IPS-18a (cell line): ENCODE measurements at regions not wholly inside any gene's neighbourhood (a gene's known extent, or its start where the extent isn't known, plus 50 kb on each side); places are given as distances from the start of the nearest gene placed in this dataset.
"Not testable (repeated sequence)": the region's sequence is repeated elsewhere in the genome, so short reads cannot be mapped to it uniquely, and the experiment has no call there.

ENCODE experiments used
- H3K27ac ChIP-seq: one replicate; pipeline ENCODE4 v1.5.1; 2013; ENCODE audit warnings: low read length
- H3K27me3 ChIP-seq: one replicate; pipeline ENCODE4 v1.6.1; 2013; ENCODE audit warnings: mild to moderate bottlenecking, low read length; ENCODE audit not compliant: control insufficient read depth, insufficient read depth
- H3K36me3 ChIP-seq: one replicate; pipeline ENCODE4 v1.6.1; 2013; ENCODE audit warnings: low read depth, low read length; ENCODE audit not compliant: control insufficient read depth
- H3K4me1 ChIP-seq: one replicate; pipeline ENCODE4 v1.6.1; 2013; ENCODE audit warnings: low read depth, low read length; ENCODE audit not compliant: control insufficient read depth
- H3K4me3 ChIP-seq: one replicate; pipeline ENCODE4 v1.5.1; 2013; ENCODE audit warnings: low read length
- H3K9ac ChIP-seq: one replicate; pipeline ENCODE4 v1.6.1; 2013; ENCODE audit warnings: mild to moderate bottlenecking, low read length, moderate library complexity
- H3K9me3 ChIP-seq: one replicate; pipeline ENCODE4 v1.6.1; 2013; ENCODE audit warnings: low read depth, low read length; ENCODE audit not compliant: control insufficient read depth

DNA sequence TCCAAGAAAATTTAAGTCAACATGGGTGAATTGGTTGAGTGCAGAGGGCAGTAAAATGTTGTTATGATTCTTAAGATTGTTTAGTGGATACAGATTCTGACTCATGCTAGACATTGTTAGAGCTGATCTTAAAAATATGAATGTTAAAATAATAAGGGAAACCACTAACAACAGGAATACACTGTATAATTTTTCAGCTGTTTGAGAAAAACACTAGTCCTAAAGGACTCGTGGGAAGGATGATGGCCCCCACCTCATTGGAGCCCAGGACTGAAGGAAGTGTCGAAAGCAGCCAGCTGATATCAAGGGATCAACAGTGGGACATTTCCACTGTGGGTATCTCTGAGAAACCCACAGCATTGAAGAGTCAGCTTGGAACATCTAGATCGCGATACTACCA, 82.9 kb upstream of the SCAF11 start:
- no peak overlapping the region for H3K9ac ChIP-seq
- no peak overlapping the region for H3K27ac ChIP-seq
- H3K27me3 ChIP-seq, result no peaks in the 10 kb centered on the region
- H3K9me3 ChIP-seq, result peaks cover 10% of the 10 kb centered on the region
- H3K4me3 ChIP-seq, result no peak overlapping the region
- H3K4me1 ChIP-seq, result no peaks in the 10 kb centered on the region
- H3K36me3 ChIP-seq, result no peaks in the 10 kb centered on the region

DNA sequence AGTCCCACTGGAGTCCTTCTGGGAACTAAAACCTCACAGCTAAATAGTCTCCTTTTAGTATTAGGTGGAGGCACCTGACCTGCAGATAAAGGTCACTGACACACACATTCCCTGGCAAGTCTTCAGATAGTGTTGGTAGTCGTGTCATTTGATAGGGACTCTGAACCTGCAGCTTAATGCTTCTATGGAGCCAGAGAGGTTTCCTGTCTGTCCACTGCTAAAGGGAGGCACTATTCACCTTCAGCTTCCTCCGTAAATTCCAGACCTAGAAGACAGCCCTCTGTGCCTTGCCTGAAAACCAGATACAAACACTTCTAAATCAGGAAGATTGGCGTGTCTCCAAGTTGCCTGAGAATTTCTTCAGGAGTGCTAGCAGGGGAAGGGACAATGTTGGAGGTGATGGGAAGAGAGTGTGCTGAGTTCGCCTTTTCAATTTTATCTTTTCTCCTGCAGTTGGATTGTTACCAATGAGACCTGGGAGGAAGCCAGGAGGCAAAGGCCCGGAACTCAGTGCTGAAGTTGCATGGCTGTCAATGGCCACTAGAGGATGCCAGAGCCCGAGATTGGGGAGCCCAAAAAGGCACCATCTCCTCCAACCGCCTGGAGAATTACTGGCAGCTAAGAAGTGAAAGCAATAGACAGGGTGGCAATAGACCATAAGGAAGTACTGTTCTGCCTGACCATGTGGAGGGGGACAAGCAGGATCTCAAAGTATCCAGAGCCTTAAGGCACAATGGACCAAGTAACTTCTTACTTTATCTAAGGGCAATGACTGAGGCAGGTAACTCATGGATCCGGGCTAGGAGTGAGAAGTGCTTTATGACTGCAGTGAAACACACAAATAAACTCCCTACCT, 81.6 kb upstream of the SCAF11 start:
- H3K36me3 ChIP-seq, result no peaks in the 10 kb centered on the region
- H3K4me1 ChIP-seq, result no peaks in the 10 kb centered on the region
- no peaks in the 10 kb centered on the region for H3K9me3 ChIP-seq
- no peak overlapping the region for H3K27ac ChIP-seq
- H3K27me3 ChIP-seq, result no peaks in the 10 kb centered on the region
- H3K4me3 ChIP-seq, result no peak overlapping the region
- no peak overlapping the region for H3K9ac ChIP-seq

DNA sequence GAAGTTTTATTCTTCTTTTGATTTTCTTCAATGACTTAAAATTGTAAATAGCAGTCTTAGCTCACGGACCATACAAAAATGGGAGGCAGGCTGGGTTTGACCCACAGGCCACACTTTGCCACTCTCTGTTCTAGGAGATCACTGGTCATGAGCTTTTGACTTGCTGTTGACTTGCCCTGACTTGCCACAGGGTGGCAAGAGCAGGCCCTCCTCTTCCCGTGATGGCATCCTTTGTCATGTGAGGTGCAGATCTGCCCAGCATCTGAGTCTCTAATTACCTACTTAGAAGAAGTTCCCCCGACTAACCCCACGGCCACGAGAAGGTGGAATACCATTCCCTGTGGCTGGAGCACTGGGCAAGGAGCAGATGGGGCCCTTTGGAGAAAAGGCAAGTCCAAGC, 81.0 kb upstream of the SCAF11 start:
- no peaks in the 10 kb centered on the region for H3K9me3 ChIP-seq
- H3K9ac ChIP-seq, result no peak overlapping the region
- no peak overlapping the region for H3K4me3 ChIP-seq
- no peaks in the 10 kb centered on the region for H3K36me3 ChIP-seq
- no peak overlapping the region for H3K27ac ChIP-seq
- H3K27me3 ChIP-seq, result no peaks in the 10 kb centered on the region
- H3K4me1 ChIP-seq, result no peaks in the 10 kb centered on the region

DNA sequence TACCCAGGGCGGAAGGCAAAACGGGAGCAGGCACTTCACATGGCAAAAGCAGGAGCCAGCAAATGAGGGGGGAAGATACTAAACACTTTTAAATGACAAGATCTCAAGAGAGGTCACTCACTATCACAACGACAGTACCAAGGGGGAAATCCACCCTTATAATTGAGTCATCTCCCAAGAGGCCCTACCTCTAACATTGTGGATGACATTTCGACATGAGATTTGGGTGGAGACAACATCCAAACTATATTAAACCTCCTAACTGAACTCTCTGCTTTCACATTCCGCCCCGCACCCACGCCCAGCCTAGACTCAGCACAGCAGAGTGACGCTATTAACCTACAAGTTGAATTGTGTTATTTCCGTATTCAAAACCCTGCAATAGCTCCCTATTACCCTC, 76.7 kb upstream of the SCAF11 start:
- H3K36me3 ChIP-seq, result no peaks in the 10 kb centered on the region

GRCh38 chr12:46065412-46066166, 75.2 kb upstream of the SCAF11 start:
- Histone ChIP-seq H3K9me3 (peaks cover under 1% of the 10 kb centered on the region), H3K9ac (no peak overlapping the region), H3K27ac (no peak overlapping the region), H3K4me1 (no peaks in the 10 kb centered on the region), H3K36me3 (no peaks in the 10 kb centered on the region), H3K4me3 (no peak overlapping the region), H3K27me3 (no peaks in the 10 kb centered on the region)

More for the DNA sequence above, 76.7 kb upstream of the SCAF11 start:
- no peak overlapping the region for H3K9ac ChIP-seq
- H3K4me3 ChIP-seq, result no peak overlapping the region
- H3K27me3 ChIP-seq, result no peaks in the 10 kb centered on the region
- no peaks in the 10 kb centered on the region for H3K9me3 ChIP-seq
- H3K27ac ChIP-seq, result no peak overlapping the region
- H3K4me1 ChIP-seq, result no peaks in the 10 kb centered on the region

GRCh38 chr12:46064548-46064947, 74.2 kb upstream of the SCAF11 start:
- no peak overlapping the region for H3K27ac ChIP-seq
- no peaks in the 10 kb centered on the region for H3K4me1 ChIP-seq
- H3K4me3 ChIP-seq, result no peak overlapping the region
- no peaks in the 10 kb centered on the region for H3K36me3 ChIP-seq
- H3K27me3 ChIP-seq, result no peaks in the 10 kb centered on the region
- peaks cover 5% of the 10 kb centered on the region for H3K9me3 ChIP-seq
- no peak overlapping the region for H3K9ac ChIP-seq

DNA sequence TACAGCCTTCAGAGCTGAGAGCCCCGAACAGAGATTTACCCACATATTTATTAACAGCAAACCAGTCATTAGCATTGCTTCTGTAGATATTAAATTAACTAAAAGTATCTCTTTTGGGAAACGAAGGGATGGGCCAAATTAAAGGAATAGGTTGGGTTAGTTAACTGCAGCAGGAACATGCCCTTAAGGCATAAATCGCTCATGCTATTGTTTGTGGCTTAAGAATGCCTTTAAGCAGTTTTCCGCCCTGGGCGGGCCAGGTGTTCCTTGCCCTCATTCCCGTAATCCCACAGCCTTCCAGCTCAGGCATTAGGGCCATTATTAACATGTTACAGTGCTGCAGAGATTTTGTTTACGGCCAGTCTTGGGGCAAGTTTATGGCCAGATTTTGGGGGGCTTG, 68.3 kb upstream of the SCAF11 start:
- not testable (repeated sequence) for H3K36me3 ChIP-seq, H3K27ac ChIP-seq, H3K27me3 ChIP-seq, H3K9ac ChIP-seq, H3K4me3 ChIP-seq, H3K4me1 ChIP-seq
- H3K9me3 ChIP-seq, result peaks cover 22% of the 10 kb centered on the region

GRCh38 chr12:46050805-46051204, 60.4 kb upstream of the SCAF11 start:
- Histone ChIP-seq H3K27me3 (no peaks in the 10 kb centered on the region), H3K27ac (no peak overlapping the region), H3K4me3 (no peak overlapping the region), H3K4me1 (no peaks in the 10 kb centered on the region), H3K9me3 (no peaks in the 10 kb centered on the region), H3K36me3 (no peaks in the 10 kb centered on the region), H3K9ac (no peak overlapping the region)

GRCh38 chr12:46049665-46050064, 59.3 kb upstream of the SCAF11 start:
- Histone ChIP-seq H3K4me1 (peaks cover 3% of the 10 kb centered on the region), H3K36me3 (no peaks in the 10 kb centered on the region), H3K27ac (no peak overlapping the region), H3K9ac (no peak overlapping the region), H3K9me3 (peaks cover 9% of the 10 kb centered on the region), H3K4me3 (no peak overlapping the region), H3K27me3 (no peaks in the 10 kb centered on the region)

DNA sequence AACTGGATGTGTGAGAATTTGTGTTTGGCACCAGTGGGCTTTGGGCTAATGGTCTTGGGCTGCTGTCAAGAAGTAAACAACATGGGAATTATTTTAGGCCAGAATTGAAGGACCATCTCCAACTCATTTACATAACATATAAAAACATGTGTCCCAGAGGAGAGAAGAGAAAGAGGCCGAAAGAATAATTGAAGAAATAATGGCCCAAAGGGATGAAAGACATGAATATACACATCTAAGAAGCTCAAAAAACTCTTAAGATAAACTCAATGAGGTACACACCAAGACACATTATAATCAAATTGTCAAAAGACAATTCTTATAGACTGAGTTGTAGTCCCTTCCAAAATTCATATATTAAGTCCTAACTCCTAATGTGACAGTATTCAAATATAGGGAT, 56.1 kb upstream of the SCAF11 start:
- Histone ChIP-seq H3K27me3 (no peaks in the 10 kb centered on the region), H3K9ac (no peak overlapping the region), H3K36me3 (no peaks in the 10 kb centered on the region), H3K9me3 (peaks cover 10% of the 10 kb centered on the region), H3K4me3 (no peak overlapping the region), H3K27ac (no peak overlapping the region), H3K4me1 (peaks cover 21% of the 10 kb centered on the region)

DNA sequence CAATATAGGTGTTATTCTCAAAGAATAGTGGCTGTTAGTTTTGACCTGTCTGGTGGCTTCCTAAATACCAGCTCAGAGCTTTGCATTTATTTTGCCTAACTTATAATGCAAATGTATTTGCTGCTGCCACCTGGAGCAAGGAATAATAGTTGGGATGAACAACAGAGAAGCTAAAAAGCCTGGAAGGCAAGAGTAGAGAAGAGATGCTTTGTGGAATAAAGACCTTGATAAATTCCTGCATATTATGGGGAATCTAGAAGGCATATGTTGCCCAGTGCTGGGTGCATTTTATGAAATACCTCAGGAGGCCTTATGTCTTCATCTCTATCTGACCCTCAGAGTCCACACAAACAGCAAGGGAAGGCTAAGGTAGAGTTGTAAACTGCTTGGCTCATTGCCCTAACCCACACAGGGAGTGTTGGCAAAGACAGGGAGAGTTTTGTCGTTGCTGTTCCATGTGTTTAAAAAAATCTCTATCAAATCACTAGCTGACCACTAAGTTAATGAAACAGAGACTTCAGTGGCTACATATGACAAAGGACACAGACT, 53.7 kb upstream of the SCAF11 start:
- Histone ChIP-seq H3K4me1 (peaks cover 21% of the 10 kb centered on the region), H3K36me3 (no peaks in the 10 kb centered on the region), H3K9me3 (peaks cover 10% of the 10 kb centered on the region), H3K9ac (no peak overlapping the region), H3K27me3 (no peaks in the 10 kb centered on the region), H3K27ac (peak overlapping the region; percentile 6), H3K4me3 (no peak overlapping the region)
